ENCODE measurements at regions not wholly inside any gene's neighbourhood (a gene's known extent, or its start where the extent isn't known, plus 50 kb on each side); places are given as distances from the start of the nearest gene placed in this dataset.

DNA sequence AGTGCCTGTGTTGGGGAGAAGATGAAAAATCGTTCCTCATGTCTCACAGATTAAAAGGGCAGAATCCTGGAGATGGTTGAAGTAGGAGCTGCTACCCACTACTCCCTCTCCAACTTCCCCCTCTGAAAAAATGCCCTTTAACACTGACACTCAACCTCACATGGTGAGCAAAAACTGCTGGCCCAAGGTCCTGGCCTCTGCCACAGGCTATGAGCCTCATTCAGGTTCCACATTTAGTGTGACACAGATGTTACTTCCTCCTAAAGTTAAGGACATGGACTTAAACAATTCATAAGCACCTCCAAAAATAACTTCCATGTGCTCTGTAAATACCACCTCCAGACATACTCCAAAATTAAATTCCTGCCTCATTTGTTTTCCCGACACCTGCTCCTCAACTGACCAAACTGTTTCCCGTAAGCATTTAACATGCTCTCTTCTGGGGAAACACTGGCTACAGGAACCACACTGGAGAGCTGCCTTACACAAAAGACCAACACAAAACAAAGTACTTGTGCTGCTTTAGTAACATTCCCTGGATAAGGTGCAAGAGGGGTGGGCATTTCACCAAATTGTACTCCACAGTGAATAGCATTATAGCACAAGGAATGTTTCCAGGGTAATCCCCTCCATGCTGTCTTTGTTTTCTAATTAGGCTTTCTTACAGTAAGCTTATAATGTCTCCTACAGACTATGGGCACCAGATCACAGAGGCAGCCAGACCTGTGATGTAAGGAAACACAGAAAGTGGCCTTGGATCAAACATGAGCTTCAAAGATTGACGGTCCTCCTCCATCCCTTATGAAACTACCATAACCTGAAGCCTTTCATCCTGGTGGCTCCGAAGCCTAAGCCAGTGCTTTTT, 57.0 kb downstream of the PHLDA1 start:
- H3K27ac ChIP-seq: no peak overlapping the region
- no peak for DNase-seq (ENCODE audit: low read depth, low spot score)

GRCh38 chr12:75971253-75971652, 60.3 kb downstream of the PHLDA1 start:
- no peak for DNase-seq (ENCODE audit: low read depth, low spot score)
- H3K27ac ChIP-seq: no peak overlapping the region

DNA sequence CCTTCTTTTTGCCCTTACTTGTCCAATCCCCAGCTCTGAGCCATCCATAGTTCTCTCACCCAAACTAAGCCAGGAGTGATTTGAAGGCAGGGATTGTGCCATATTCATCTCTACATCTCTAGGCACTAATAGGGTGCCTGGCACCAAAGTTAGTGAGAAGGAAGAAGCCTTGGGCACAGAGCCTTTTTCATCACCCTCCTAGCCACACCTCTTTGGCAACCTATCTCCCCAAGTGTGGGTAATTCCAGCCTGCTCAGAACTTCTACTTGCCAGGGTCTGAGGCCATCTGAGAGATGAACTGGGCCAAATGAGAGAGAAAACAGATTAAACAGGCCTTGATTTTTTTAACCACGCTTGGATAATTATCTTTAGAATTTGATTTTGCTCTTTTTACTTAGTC, 61.3 kb downstream of the PHLDA1 start:
- DNase-seq (ENCODE audit: low read depth, low spot score): no peak
- H3K27ac ChIP-seq: peak overlapping the region; percentile 52

GRCh38 chr12:75969768-75970167, 61.8 kb downstream of the PHLDA1 start:
- H3K27ac ChIP-seq: peak overlapping the region; percentile 52

GRCh38 chr12:75965661-75966060, 65.9 kb downstream of the PHLDA1 start:
- H3K27ac ChIP-seq: no peak overlapping the region
- DNase-seq (ENCODE audit: low read depth, low spot score): no peak

More at GRCh38 chr12:75969768-75970167, 61.8 kb downstream of the PHLDA1 start:
- DNase-seq (ENCODE audit: low read depth, low spot score): no peak

- peak overlapping the region; percentile 15 for H3K27ac ChIP-seq
- no peak for DNase-seq (ENCODE audit: low read depth, low spot score)
Measured at GRCh38 chr12:75964150-75964549, 67.4 kb downstream of the PHLDA1 start.

- peak overlapping the region; percentile 18 for H3K27ac ChIP-seq
- no peak for DNase-seq (ENCODE audit: low read depth, low spot score)
Measured at GRCh38 chr12:75961878-75962277, 69.7 kb downstream of the PHLDA1 start.

- H3K27ac ChIP-seq: peak overlapping the region; percentile 18
- DNase-seq (ENCODE audit: low read depth, low spot score): no peak
Measured at GRCh38 chr12:75960954-75961661, 70.5 kb downstream of the PHLDA1 start.

DNA sequence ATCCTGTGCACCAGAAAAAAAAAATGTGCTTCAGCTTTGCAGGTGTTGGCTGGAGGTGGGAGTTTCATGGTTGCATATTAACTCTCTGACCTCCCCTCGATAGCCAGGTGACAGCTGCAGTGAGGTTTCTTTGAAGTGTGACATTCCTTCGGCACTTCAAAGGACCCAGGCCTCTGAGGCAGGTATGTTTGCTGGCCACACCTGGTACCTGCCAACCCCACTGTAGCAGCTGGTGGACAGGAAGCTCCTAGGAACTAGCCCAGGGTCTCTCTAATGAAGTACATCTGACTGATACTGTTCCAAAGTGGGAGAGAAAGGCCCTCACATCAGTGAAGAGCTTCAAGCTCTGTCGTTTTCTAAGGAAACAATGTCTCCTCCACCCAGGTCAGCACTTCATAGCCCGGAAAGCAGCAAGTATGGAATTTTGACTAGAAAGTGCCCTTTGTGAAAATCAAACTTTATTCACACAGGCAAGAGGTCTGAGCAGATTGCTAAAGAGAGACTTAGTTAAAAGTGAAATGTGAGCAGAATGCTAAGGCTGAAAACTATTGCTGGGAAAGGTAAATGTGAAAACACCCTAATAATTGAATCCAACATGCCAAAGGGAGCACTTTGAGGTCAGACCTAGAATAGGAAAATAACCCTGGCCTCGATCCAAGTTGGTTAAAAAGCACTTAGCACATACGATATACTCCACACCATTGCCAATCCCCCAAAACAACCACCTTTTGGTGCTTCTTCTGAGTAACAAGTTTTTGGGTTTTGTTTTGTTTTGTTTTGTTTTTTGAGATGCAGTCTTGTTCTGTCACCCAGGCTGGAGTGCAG, 71.3 kb downstream of the PHLDA1 start:
- peak overlapping the region; percentile 18 for H3K27ac ChIP-seq

GRCh38 chr12:75959506-75959905, 72.1 kb downstream of the PHLDA1 start:
- peak overlapping the region; percentile 1 for H3K27ac ChIP-seq
- DNase-seq (ENCODE audit: low read depth, low spot score): no peak

More for the DNA sequence above, 71.3 kb downstream of the PHLDA1 start:
- no peak for DNase-seq (ENCODE audit: low read depth, low spot score)

- H3K27ac ChIP-seq: peak overlapping the region; percentile 1
- DNase-seq (ENCODE audit: low read depth, low spot score): no peak
Measured at GRCh38 chr12:75959060-75959459, 72.5 kb downstream of the PHLDA1 start.

- no peak overlapping the region for H3K27ac ChIP-seq
- no peak for DNase-seq (ENCODE audit: low read depth, low spot score)
Measured at GRCh38 chr12:75955251-75955650, 76.3 kb downstream of the PHLDA1 start.

DNA sequence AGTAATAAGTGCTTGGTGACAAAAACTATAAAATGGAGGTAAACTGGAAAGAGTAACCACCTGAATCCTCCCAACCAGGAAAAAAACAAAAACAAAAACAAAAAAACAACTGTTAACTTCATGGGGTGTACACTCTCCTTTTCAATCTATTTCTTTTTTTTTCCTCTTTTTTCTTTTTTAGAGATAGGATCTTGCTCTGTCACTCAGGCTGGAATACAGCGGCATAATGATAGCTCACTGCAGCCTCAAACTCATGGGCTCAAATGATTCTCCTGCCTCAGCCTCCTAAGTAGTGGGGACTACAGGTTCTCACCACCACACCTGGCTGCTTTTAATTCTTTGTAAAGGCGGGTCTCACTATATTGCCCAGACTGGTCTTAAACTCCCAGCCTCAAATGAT, 76.8 kb downstream of the PHLDA1 start:
- peak overlapping the region; percentile 96 for H3K27ac ChIP-seq
- no peak for DNase-seq (ENCODE audit: low read depth, low spot score)

- H3K27ac ChIP-seq: peak overlapping the region; percentile 96
- DNase-seq (ENCODE audit: low read depth, low spot score): peak; percentile 82
Measured at GRCh38 chr12:75954041-75954440, 77.5 kb downstream of the PHLDA1 start.

DNA sequence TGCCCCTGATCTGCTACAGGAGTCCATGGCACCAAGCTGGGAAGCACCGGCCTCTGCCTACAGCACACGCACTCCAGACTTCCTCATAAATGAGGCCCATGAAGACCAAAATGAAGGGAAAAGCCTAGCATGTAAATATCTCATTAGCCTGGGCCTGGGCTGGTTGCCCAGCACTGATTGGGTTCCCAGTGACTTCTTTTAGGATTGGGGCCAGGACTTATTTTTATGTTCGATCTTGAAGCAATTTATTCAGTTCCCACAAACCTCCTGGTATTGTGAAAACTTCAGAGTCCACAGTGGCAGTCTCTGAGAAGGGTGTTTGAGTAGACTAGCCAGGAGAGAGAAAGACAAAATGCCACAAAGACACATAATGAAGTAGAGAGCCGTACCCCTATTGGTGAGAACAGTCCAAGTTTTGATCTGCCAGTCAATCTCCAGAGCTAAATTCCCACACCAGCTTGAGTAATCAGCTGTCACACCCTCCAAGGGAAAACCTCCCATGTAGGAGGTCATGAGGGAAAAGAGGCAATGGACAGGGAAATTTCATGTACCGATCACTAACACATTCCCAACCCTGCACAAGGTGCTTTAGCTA, 78.2 kb downstream of the PHLDA1 start:
- H3K27ac ChIP-seq: peak overlapping the region; percentile 96
- DNase-seq (ENCODE audit: low read depth, low spot score): no peak

DNA sequence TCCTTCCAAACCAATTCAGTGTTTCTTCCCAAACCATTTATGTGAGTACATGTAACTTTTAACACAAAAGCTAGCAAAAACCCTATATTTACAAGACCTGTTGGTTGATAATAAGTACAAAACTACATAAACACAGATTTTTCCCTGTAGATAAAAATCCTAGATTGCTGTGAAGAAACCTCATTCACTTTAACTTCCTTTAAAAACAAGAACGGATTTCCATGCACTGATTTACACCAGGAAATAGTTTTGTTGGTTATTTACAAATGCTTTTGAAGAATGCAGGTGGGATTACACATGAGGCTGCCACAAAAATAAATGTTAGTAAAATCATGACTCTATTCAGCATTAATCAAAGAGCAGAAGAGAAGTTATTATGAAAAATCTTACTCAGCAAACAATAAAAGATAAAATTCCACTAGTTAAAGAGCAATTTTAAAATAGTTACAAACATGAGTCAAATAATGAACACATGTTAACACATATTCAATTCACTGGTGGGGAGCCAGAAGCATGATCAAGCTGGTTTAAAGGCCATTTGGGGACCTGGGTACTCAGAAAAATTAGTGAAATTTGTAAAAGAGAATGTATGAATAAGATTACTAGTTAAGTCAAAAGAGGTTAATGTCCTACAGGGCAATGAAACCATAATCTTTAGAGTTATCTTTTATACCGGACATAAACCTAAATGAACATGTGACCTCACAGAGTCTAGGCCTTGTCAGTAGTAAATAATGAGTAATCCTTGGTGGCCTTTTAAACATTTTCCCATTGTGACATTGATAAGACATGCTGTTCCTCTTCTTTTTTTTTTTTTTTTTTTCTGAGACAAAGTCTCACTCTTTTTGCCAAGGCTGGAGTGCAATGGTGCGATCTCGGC, 79.9 kb downstream of the PHLDA1 start:
- no peak for DNase-seq (ENCODE audit: low read depth, low spot score)
- H3K27ac ChIP-seq: peak overlapping the region; percentile 96

GRCh38 chr12:75947156-75947723, 84.3 kb downstream of the PHLDA1 start:
- no peak for DNase-seq (ENCODE audit: low read depth, low spot score)
- H3K27ac ChIP-seq: peak overlapping the region; percentile 100

GRCh38 chr12:75945581-75945980, 86.0 kb downstream of the PHLDA1 start:
- peak overlapping the region; percentile 100 for H3K27ac ChIP-seq
- DNase-seq (ENCODE audit: low read depth, low spot score): no peak

- peak overlapping the region; percentile 100 for H3K27ac ChIP-seq
- peak; percentile 12 for DNase-seq (ENCODE audit: low read depth, low spot score)
Measured at GRCh38 chr12:75944905-75945432, 86.6 kb downstream of the PHLDA1 start.

Data from epithelial cell of prostate (primary cell).